ENCODE measurements at regions not wholly inside any gene's neighbourhood (a gene's known extent, or its start where the extent isn't known, plus 50 kb on each side); places are given as distances from the start of the nearest gene placed in this dataset.

- Mint-ChIP-seq H3K27me3 (no peaks in the 10 kb centered on the region), H3K36me3 (no peaks in the 10 kb centered on the region), H3K9me3 (peaks cover 5% of the 10 kb centered on the region), H3K4me3 (no peak overlapping the region), H3K4me1 (ENCODE audit: unreplicated experiment) (peaks cover 22% of the 10 kb centered on the region), H3K27ac (no peak overlapping the region)
- DNase-seq (ENCODE audit: extremely low spot score, unreplicated experiment), result no peak
- TF ChIP-seq CTCF (conservative IDR thresholded peaks at IDR 0.05), result no peak
Measured at GRCh38 chr2:8414946-8415879, 266.6 kb upstream of the ID2 start.

GRCh38 chr2:8416001-8416571, 265.8 kb upstream of the ID2 start:
- no peak for DNase-seq (ENCODE audit: extremely low spot score, unreplicated experiment)
- Mint-ChIP-seq H3K9me3 (peaks cover 5% of the 10 kb centered on the region), H3K4me3 (no peak overlapping the region), H3K4me1 (ENCODE audit: unreplicated experiment) (peaks cover 29% of the 10 kb centered on the region), H3K36me3 (no peaks in the 10 kb centered on the region), H3K27me3 (no peaks in the 10 kb centered on the region), H3K27ac (no peak overlapping the region)
- TF ChIP-seq CTCF (conservative IDR thresholded peaks at IDR 0.05), result no peak

GRCh38 chr2:8416849-8417832, 264.7 kb upstream of the ID2 start:
- H3K4me3 Mint-ChIP-seq, result no peak overlapping the region
- TF ChIP-seq CTCF (conservative IDR thresholded peaks at IDR 0.05), result no peak
- H3K27ac Mint-ChIP-seq, result no peak overlapping the region
- no peaks in the 10 kb centered on the region for H3K36me3 Mint-ChIP-seq
- peaks cover 3% of the 10 kb centered on the region for H3K9me3 Mint-ChIP-seq
- H3K4me1 Mint-ChIP-seq (ENCODE audit: unreplicated experiment), result peaks cover 24% of the 10 kb centered on the region
- DNase-seq (ENCODE audit: extremely low spot score, unreplicated experiment), result no peak
- no peaks in the 10 kb centered on the region for H3K27me3 Mint-ChIP-seq

- H3K27me3 Mint-ChIP-seq, result no peaks in the 10 kb centered on the region
Measured at GRCh38 chr2:8418721-8419120, 263.1 kb upstream of the ID2 start.

More at GRCh38 chr2:8418721-8419120, 263.1 kb upstream of the ID2 start:
- H3K27ac Mint-ChIP-seq, result no peak overlapping the region
- no peak overlapping the region for H3K4me3 Mint-ChIP-seq
- no peaks in the 10 kb centered on the region for H3K36me3 Mint-ChIP-seq
- DNase-seq (ENCODE audit: extremely low spot score, unreplicated experiment), result no peak
- TF ChIP-seq CTCF (conservative IDR thresholded peaks at IDR 0.05), result no peak
- H3K4me1 Mint-ChIP-seq (ENCODE audit: unreplicated experiment), result peaks cover 12% of the 10 kb centered on the region
- no peaks in the 10 kb centered on the region for H3K9me3 Mint-ChIP-seq

All from type B pancreatic cell (in vitro differentiated cells).